K562 (cell line): ENCODE measurements at regions not wholly inside any gene's neighbourhood (a gene's known extent, or its start where the extent isn't known, plus 50 kb on each side); places are given as distances from the start of the nearest gene placed in this dataset.

Experiments used
- CREB3L1 ChIP-seq: fragments of 450-650 bp; IDR thresholded peaks from 2 replicates; pipeline ENCODE4 v1.6.1; 2014; ENCODE audit warnings: low read depth, mild to moderate bottlenecking, moderate library complexity, borderline replicate concordance
- L3MBTL2 ChIP-seq: fragments of 450-650 bp; IDR thresholded peaks from 2 replicates; pipeline ENCODE4 v1.6.1; 2016; ENCODE audit warnings: mild to moderate bottlenecking, moderate library complexity
- MNT ChIP-seq, 2 experiments: fragments of 450-650 bp; conservative IDR thresholded peaks; 2 replicates each; pipeline ENCODE4 v1.6.1; 2017; ENCODE audit warnings: mild to moderate bottlenecking in 2 of 2, moderate library complexity in 2 of 2
- POLR2AphosphoS5 ChIP-seq: IDR thresholded peaks from 2 replicates; pipeline ENCODE4 v1.6.1; 2011; ENCODE audit warnings: mild to moderate bottlenecking, low read depth, low read length, moderate library complexity; ENCODE audit not compliant: control insufficient read depth, insufficient read depth
- POLR3G ChIP-seq: IDR thresholded peaks from 2 replicates; pipeline ENCODE4 v1.6.1; 2011; ENCODE audit not compliant: insufficient read length, insufficient replicate concordance; ENCODE audit errors: extremely low read depth
- SRSF7 ChIP-seq: fragments of 200-400 bp; formaldehyde crosslinking; optimal IDR thresholded peaks from 2 replicates; pipeline ENCODE3; 2017; ENCODE audit warnings: mild to moderate bottlenecking, low read depth, low read length
- TRIM24 ChIP-seq, 2 experiments: fragments of 450-650 bp; IDR thresholded peaks; 2 replicates each; pipeline ENCODE4 v1.6.1; 2016
- ZNF133 ChIP-seq: fragments of 250-450 bp; sonication (Bioruptor Pico); IDR thresholded peaks from 2 replicates; pipeline ENCODE4 v1.4.0; 2020; ENCODE audit warnings: mild to moderate bottlenecking
- ZNF146 ChIP-seq: IDR thresholded peaks from one replicate; pipeline ENCODE4 v1.6.1; 2018; ENCODE audit warnings: missing compliant biosample characterization; ENCODE audit not compliant: unreplicated experiment
- ZNF408 ChIP-seq: fragments of 250-450 bp; sonication (Bioruptor Pico); IDR thresholded peaks from 2 replicates; pipeline ENCODE4 v1.4.0; 2020; ENCODE audit warnings: low read depth, mild to moderate bottlenecking, moderate library complexity
- ZNF655 ChIP-seq: fragments of 250-450 bp; sonication (Bioruptor Pico); IDR thresholded peaks from 2 replicates; pipeline ENCODE4 v1.5.0; 2021
- ZZZ3 ChIP-seq: fragments of 450-650 bp; IDR thresholded peaks from 2 replicates; pipeline ENCODE4 v1.6.1; 2016; ENCODE audit warnings: antibody characterized with exemption, mild to moderate bottlenecking, moderate library complexity
- TF ChIP-seq, protein P1 (sequence below): sonication (generic); formaldehyde crosslinking; IDR thresholded peaks from 2 replicates; pipeline ENCODE4 v1.8.0; 2022; ENCODE audit warnings: missing genetic modification reagents, mild to moderate bottlenecking, borderline replicate concordance
- TF ChIP-seq, protein P2 (sequence below): fragments of 250-450 bp; sonication (Bioruptor Pico); IDR thresholded peaks from 2 replicates; pipeline ENCODE4 v1.8.0; 2022; ENCODE audit warnings: moderate library complexity, mild to moderate bottlenecking, inconsistent platforms

DNA sequence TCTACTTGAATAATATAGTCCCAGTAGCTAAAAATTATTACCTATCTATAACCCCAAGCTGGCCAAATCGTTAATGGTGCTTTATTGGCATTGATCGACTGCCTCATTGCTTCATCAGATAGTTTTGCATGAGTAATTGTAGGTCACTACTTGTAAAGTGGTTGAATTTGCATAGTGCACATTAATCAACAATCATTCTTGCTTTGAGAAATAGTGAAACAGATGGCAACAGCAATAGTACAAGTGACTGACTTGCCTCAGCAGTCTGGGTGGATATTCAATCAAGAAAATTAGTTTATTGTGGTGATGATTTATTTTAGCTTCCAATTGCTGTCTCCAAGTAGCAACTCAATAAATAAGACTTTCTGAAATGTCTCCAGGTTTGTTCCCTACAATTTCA is 117.8 kb upstream of the NRXN1 start (continued):
- TF ChIP-seq, protein P1, sequence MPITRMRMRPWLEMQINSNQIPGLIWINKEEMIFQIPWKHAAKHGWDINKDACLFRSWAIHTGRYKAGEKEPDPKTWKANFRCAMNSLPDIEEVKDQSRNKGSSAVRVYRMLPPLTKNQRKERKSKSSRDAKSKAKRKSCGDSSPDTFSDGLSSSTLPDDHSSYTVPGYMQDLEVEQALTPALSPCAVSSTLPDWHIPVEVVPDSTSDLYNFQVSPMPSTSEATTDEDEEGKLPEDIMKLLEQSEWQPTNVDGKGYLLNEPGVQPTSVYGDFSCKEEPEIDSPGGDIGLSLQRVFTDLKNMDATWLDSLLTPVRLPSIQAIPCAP (CRISPR knock-in tag), result no peak
- no peak for TF ChIP-seq ZZZ3
- TF ChIP-seq MNT (conservative IDR thresholded peaks at IDR 0.05), result no peak
- TF ChIP-seq SRSF7, result no peak
- TF ChIP-seq POLR3G, result no peak
- TF ChIP-seq, protein P2, sequence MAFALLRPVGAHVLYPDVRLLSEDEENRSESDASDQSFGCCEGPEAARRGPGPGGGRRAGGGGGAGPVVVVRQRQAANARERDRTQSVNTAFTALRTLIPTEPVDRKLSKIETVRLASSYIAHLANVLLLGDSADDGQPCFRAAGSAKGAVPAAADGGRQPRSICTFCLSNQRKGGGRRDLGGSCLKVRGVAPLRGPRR (CRISPR knock-in tag), result no peak
- TF ChIP-seq CREB3L1, result no peak
- no peak for TF ChIP-seq ZNF655 (CRISPR knock-in tag)
- TF ChIP-seq ZNF133, result no peak
- no peak for TF ChIP-seq POLR2AphosphoS5
- no peak for TF ChIP-seq L3MBTL2
- TF ChIP-seq TRIM24 (IDR thresholded peaks at IDR 0.05), result no peak
- no peak for TF ChIP-seq ZNF146 (CRISPR knock-in tag)
- TF ChIP-seq ZNF408 (CRISPR knock-in tag), result no peak
